Smooth muscle cell (in vitro differentiated cells): ENCODE measurements at regions not wholly inside any gene's neighbourhood (a gene's known extent, or its start where the extent isn't known, plus 50 kb on each side); places are given as distances from the start of the nearest gene placed in this dataset.
A peak's percentile ranks its signal among the peaks of the same experiment; 100 is the strongest.

Experiments
- DNase-seq: peaks from one replicate; lab custom pipeline; 2025; ENCODE audit not compliant: unreplicated experiment; lab: John Stamatoyannopoulos, UW
- H2AFZ ChIP-seq: fragments of 200-600 bp; sonication (generic); 2 replicates; pipeline ENCODE4 v1.6.0; 2016; ENCODE audit warnings: antibody characterized with exemption, low read depth, mild to moderate bottlenecking
- H3F3A ChIP-seq: fragments of 200-600 bp; sonication (generic); 2 replicates; pipeline ENCODE4 v1.6.0; 2017; ENCODE audit warnings: antibody characterized with exemption, low read depth
- H3K27ac ChIP-seq: fragments of 200-600 bp; sonication (generic); 2 replicates; pipeline ENCODE4 v1.5.1; 2016; ENCODE audit warnings: low read depth, mild to moderate bottlenecking
- H3K27me3 ChIP-seq: fragments of 200-600 bp; sonication (generic); 2 replicates; pipeline ENCODE4 v1.6.1; 2016; ENCODE audit warnings: low read depth, mild to moderate bottlenecking
- H3K36me3 ChIP-seq: fragments of 200-600 bp; sonication (generic); 2 replicates; pipeline ENCODE4 v1.5.1; 2016; ENCODE audit warnings: low read depth
- H3K4me1 ChIP-seq: fragments of 200-600 bp; sonication (generic); 2 replicates; pipeline ENCODE4 v1.5.1; 2016; ENCODE audit warnings: low read depth
- H3K4me2 ChIP-seq: fragments of 200-600 bp; sonication (generic); 2 replicates; pipeline ENCODE4 v1.6.0; 2016; ENCODE audit warnings: mild to moderate bottlenecking
- H3K4me3 ChIP-seq: fragments of 200-600 bp; sonication (generic); 2 replicates; pipeline ENCODE4 v1.5.1; 2016; ENCODE audit warnings: mild to moderate bottlenecking
- H3K79me2 ChIP-seq: fragments of 200-600 bp; sonication (generic); 2 replicates; pipeline ENCODE4 v1.6.0; 2016; ENCODE audit warnings: low read depth, mild to moderate bottlenecking
- H3K9ac ChIP-seq: fragments of 200-600 bp; sonication (generic); 2 replicates; pipeline ENCODE4 v1.6.0; 2016; ENCODE audit warnings: low read depth
- H3K9me3 ChIP-seq: fragments of 200-600 bp; sonication (generic); replicated peaks from 2 replicates; pipeline ENCODE4 v1.5.1; 2016; ENCODE audit warnings: low read depth
- H4K20me1 ChIP-seq: fragments of 200-600 bp; sonication (generic); 2 replicates; pipeline ENCODE4 v1.6.0; 2016; ENCODE audit warnings: low read depth
- WGBS: methylation state at CpG from one replicate; pipeline ENCODE4 v1.1.7; 2016; ENCODE audit warnings: low lambda C conversion rate; 5-methylcytosine and 5-hydroxymethylcytosine counted together
- TF ChIP-seq, protein P1 (sequence below): fragments of 200-600 bp; sonication (generic); IDR thresholded peaks from 2 replicates; pipeline ENCODE4 v1.5.1; 2017; ENCODE audit warnings: borderline replicate concordance, mild to moderate bottlenecking, antibody characterized with exemption; ENCODE audit not compliant: insufficient read depth, poor library complexity, severe bottlenecking

DNA sequence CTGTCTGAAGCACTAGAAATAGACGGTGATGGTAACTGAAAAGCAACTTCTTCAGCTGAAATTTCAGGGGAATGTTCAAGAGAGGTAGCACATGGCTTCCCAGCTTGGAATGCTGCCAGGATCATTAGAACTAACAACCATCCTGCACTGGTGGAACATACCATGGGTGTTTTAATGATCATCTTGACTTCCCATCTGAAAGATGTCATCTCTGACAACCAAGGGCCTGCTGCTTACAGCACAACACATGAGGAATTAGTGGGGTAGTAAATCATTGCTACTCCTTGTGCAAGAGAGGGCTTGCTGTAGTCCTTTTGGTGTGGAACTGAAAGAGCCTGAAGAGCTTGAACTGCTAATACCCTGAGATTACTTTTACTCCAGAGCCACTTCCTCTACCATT, 853.7 kb downstream of the MCTP2 start:
- WGBS = 5% methylated on average over 1 of the region's 1 CpG

GRCh38 chr15:95086531-95087252, 855.3 kb downstream of the MCTP2 start:
- Histone ChIP-seq H3K9ac (no peak overlapping the region), H3F3A (peaks cover 25% of the 10 kb centered on the region), H3K79me2 (no peaks in the 10 kb centered on the region), H4K20me1 (no peaks in the 10 kb centered on the region), H3K9me3 (no peaks in the 10 kb centered on the region), H3K4me1 (peaks cover 4% of the 10 kb centered on the region), H3K27me3 (no peaks in the 10 kb centered on the region), H3K4me3 (no peak overlapping the region), H3K27ac (peak overlapping the region; percentile 48), H3K4me2 (peak overlapping the region; percentile 64), H2AFZ (no peak overlapping the region), H3K36me3 (no peaks in the 10 kb centered on the region)
- TF ChIP-seq, protein P1, sequence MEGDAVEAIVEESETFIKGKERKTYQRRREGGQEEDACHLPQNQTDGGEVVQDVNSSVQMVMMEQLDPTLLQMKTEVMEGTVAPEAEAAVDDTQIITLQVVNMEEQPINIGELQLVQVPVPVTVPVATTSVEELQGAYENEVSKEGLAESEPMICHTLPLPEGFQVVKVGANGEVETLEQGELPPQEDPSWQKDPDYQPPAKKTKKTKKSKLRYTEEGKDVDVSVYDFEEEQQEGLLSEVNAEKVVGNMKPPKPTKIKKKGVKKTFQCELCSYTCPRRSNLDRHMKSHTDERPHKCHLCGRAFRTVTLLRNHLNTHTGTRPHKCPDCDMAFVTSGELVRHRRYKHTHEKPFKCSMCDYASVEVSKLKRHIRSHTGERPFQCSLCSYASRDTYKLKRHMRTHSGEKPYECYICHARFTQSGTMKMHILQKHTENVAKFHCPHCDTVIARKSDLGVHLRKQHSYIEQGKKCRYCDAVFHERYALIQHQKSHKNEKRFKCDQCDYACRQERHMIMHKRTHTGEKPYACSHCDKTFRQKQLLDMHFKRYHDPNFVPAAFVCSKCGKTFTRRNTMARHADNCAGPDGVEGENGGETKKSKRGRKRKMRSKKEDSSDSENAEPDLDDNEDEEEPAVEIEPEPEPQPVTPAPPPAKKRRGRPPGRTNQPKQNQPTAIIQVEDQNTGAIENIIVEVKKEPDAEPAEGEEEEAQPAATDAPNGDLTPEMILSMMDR = no peak
- DNase-seq = no peak
- 15% methylated on average over 5 of the region's 5 CpGs for WGBS

More for the DNA sequence above, 853.7 kb downstream of the MCTP2 start:
- H4K20me1 ChIP-seq = no peaks in the 10 kb centered on the region
- no peaks in the 10 kb centered on the region for H3K36me3 ChIP-seq
- H3K4me1 ChIP-seq = peaks cover 4% of the 10 kb centered on the region
- H3K27ac ChIP-seq = no peak overlapping the region
- peaks cover 25% of the 10 kb centered on the region for H3F3A ChIP-seq
- H3K4me3 ChIP-seq = no peak overlapping the region
- TF ChIP-seq, protein P1 = no peak
- H2AFZ ChIP-seq = no peak overlapping the region
- DNase-seq = no peak
- H3K79me2 ChIP-seq = no peaks in the 10 kb centered on the region
- H3K27me3 ChIP-seq = no peaks in the 10 kb centered on the region
- no peaks in the 10 kb centered on the region for H3K9me3 ChIP-seq
- peak overlapping the region; percentile 30 for H3K4me2 ChIP-seq
- no peak overlapping the region for H3K9ac ChIP-seq

GRCh38 chr15:95087253-95087609, 855.9 kb downstream of the MCTP2 start:
- Histone ChIP-seq H3K9ac (no peak overlapping the region), H3K4me3 (no peak overlapping the region), H3K4me2 (peak overlapping the region; percentile 64), H2AFZ (peak overlapping the region; percentile 1), H3K4me1 (peaks cover 4% of the 10 kb centered on the region), H4K20me1 (no peaks in the 10 kb centered on the region), H3K36me3 (no peaks in the 10 kb centered on the region), H3K27ac (peak overlapping the region; percentile 48), H3K79me2 (no peaks in the 10 kb centered on the region), H3F3A (peaks cover 25% of the 10 kb centered on the region), H3K9me3 (no peaks in the 10 kb centered on the region), H3K27me3 (no peaks in the 10 kb centered on the region)
- TF ChIP-seq, protein P1 = no peak
- DNase-seq = no peak

DNA sequence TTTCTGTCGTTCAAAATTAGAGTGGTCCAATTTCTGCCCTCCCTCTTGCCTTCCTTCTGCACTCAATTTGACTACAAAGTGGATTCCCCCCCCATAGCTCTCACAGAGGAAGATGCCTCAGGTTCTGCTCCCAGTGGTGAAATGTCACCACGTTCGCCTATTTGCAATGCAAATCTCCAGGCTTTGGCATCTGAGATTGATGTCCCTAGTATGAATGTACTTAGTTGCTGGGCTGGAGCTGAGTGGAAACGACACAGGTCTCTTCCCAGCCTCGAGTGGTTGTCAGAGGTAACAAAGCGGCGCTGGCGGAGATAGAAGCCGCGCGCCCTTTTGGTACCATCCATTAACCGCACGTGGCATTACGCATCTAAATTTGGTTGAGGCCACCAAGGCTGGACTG, 860.1 kb downstream of the MCTP2 start:
- Histone ChIP-seq H2AFZ (no peak overlapping the region), H3K27ac (no peak overlapping the region), H3K27me3 (no peaks in the 10 kb centered on the region), H3K9me3 (no peaks in the 10 kb centered on the region), H3K79me2 (no peaks in the 10 kb centered on the region), H3K36me3 (no peaks in the 10 kb centered on the region), H3K4me1 (no peaks in the 10 kb centered on the region), H4K20me1 (no peaks in the 10 kb centered on the region), H3K4me2 (no peak overlapping the region), H3K4me3 (no peak overlapping the region), H3K9ac (no peak overlapping the region), H3F3A (peaks cover 8% of the 10 kb centered on the region)
- TF ChIP-seq, protein P1 = no peak
- no peak for DNase-seq
- 91% methylated on average over 14 of the region's 14 CpGs for WGBS
